NT2/D1 (cell line): ENCODE measurements at regions not wholly inside any gene's neighbourhood (a gene's known extent, or its start where the extent isn't known, plus 50 kb on each side); places are given as distances from the start of the nearest gene placed in this dataset.

Experiments
- SUZ12 ChIP-seq: IDR thresholded peaks from 2 replicates; pipeline ENCODE4 v1.6.1; 2011; ENCODE audit not compliant: insufficient read length, insufficient read depth; ENCODE audit errors: extremely low read depth
- YY1 ChIP-seq: IDR thresholded peaks from 2 replicates; pipeline ENCODE4 v1.6.1; 2011; ENCODE audit not compliant: insufficient read length, insufficient read depth
- ZNF274 ChIP-seq: IDR thresholded peaks from 2 replicates; pipeline ENCODE4 v1.6.1; 2011; ENCODE audit warnings: mild to moderate bottlenecking, low read depth, low read length

DNA sequence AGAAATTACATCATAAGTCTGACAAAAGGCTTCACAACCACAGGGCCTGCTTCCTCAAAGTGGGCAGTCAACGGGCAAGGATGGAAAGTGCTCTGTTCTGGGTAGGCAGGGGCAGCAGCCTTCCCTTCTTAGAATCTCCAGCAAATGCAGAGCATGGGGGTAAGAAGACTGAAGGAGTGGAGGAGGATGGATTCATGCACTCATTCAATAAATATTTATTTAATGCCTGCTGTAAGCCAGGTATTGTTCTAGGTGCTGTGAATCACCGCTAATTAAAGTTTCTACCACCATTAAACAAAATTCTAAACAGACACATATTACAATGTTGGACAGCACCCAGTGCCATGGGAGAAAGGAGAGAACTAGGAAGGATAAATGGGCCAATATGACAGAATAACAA lies 195.6 kb downstream of the ELAVL2 start:
- no peak for TF ChIP-seq SUZ12
- TF ChIP-seq YY1 = no peak
- no peak for TF ChIP-seq ZNF274
